K562 (cell line): ENCODE measurements at regions not wholly inside any gene's neighbourhood (a gene's known extent, or its start where the extent isn't known, plus 50 kb on each side); places are given as distances from the start of the nearest gene placed in this dataset.

Experiments used
- ATAC-seq: fragments of 200-7000 bp; cut with Tn5 transposase; 3 replicates; pipeline ENCODE4 v1.9.1; 2020; ENCODE audit warnings: moderate library complexity
- BruUV-seq: library from RNA; stranded (reverse); fragments of 400-500 nt; replicated peaks from 2 replicates; lab custom pipeline; 2021; lab: Mats Ljungman, UMichigan
- CTCF ChIA-PET: fragments of 300-600 bp; formaldehyde crosslinking; extraction: SDS; loops from one replicate; lab custom pipeline; 2021; ENCODE audit warnings: low intra/inter-chr PET ratio; lab: Yijun Ruan, JAX
- POLR2A ChIA-PET: fragments of 300-600, 350-650 bp; sonication (Branson Sonifier 250); formaldehyde crosslinking; extraction: SDS; loops from one replicate; lab custom pipeline; 2021; ENCODE audit warnings: antibody characterized with exemption, inconsistent platforms; lab: Yijun Ruan, JAX
- DNase-seq, 4 experiments: peaks; one replicate each; pipeline versions ENCODE4 v3.0.0 to v3.0.0-alpha.2; 2011 to 2018; ENCODE audit warnings: low spot score in 3 of 4, mixed read lengths in 3 of 4; ENCODE audit errors: extremely low read depth in 1 of 4
- FAIRE-seq: peaks from 2 replicates; lab custom pipeline; 2011; peaks lifted over from hg19 to GRCh38; lab: Jason Lieb, UNC
- H2AFZ ChIP-seq: 2 replicates; pipeline ENCODE4 v1.6.0; 2011; ENCODE audit warnings: low read depth, low read length, control low read depth, inconsistent platforms
- H3K27ac ChIP-seq: fragments of 200-600 bp; 3 replicates; pipeline ENCODE4 v1.8.0; 2011; ENCODE audit warnings: low read depth, mild to moderate bottlenecking, control low read depth, inconsistent platforms, low read length, moderate library complexity, mixed read lengths; ENCODE audit errors: extremely low read depth
- H3K27me3 ChIP-seq, 2 experiments: fragments of 300-600 bp in 1 of 2; 2 replicates in 1 of 2; 3 replicates in 1 of 2; pipeline versions ENCODE4 v1.6.0 to v1.8.0; 2011; ENCODE audit warnings: inconsistent platforms in 2 of 2, low read length in 2 of 2, mild to moderate bottlenecking in 1 of 2, mixed read lengths in 1 of 2, moderate library complexity in 1 of 2; ENCODE audit not compliant: control insufficient read depth in 2 of 2, insufficient read depth in 2 of 2
- H3K36me3 ChIP-seq: fragments of 300-600 bp; 3 replicates; pipeline ENCODE4 v1.8.0; 2011; ENCODE audit warnings: mild to moderate bottlenecking, low read length, inconsistent platforms; ENCODE audit not compliant: control insufficient read depth, insufficient read depth
- H3K4me1 ChIP-seq, 2 experiments: fragments of 200-600 bp in 1 of 2; replicated peaks in 1 of 2; 2 replicates in 1 of 2; 3 replicates in 1 of 2; pipeline versions ENCODE4 v1.5.1 to v1.8.0; 2011; ENCODE audit warnings: inconsistent platforms in 2 of 2, low read length in 2 of 2, mild to moderate bottlenecking in 1 of 2, mixed read lengths in 1 of 2, moderate library complexity in 1 of 2; ENCODE audit not compliant: control insufficient read depth in 2 of 2, insufficient read depth in 2 of 2
- H3K4me2 ChIP-seq: 2 replicates; pipeline ENCODE4 v1.6.1; 2011; ENCODE audit warnings: low read length, control low read depth, inconsistent platforms, mixed read lengths; ENCODE audit not compliant: insufficient read depth
- H3K4me3 ChIP-seq: fragments of 200-600 bp; sonication (generic), shearing (Covaris generic); 2 replicates; pipeline ENCODE4 v1.5.1; 2016; ENCODE audit warnings: control low read depth, inconsistent platforms
- H3K79me2 ChIP-seq: fragments of 200-600 bp; 3 replicates; pipeline ENCODE4 v1.8.0; 2011; ENCODE audit warnings: low read length, inconsistent platforms; ENCODE audit not compliant: control insufficient read depth, insufficient read depth
- H3K9ac ChIP-seq, 2 experiments: 2 replicates each; pipeline versions ENCODE4 v1.6.0 to v1.6.1; 2011; ENCODE audit warnings: low read depth in 2 of 2, low read length in 2 of 2, control low read depth in 1 of 2, inconsistent platforms in 1 of 2, mild to moderate bottlenecking in 1 of 2, mixed read lengths in 1 of 2; ENCODE audit not compliant: insufficient read depth in 1 of 2
- H3K9me1 ChIP-seq: one replicate; pipeline ENCODE4 v1.6.0; 2011; ENCODE audit warnings: inconsistent platforms, mild to moderate bottlenecking, low read length, moderate library complexity; ENCODE audit not compliant: control insufficient read depth, insufficient read depth
- H3K9me3 ChIP-seq: replicated peaks from 2 replicates; pipeline ENCODE4 v1.5.1; 2011; ENCODE audit warnings: low read depth, low read length, inconsistent platforms; ENCODE audit not compliant: control insufficient read depth, insufficient read depth
- H4K20me1 ChIP-seq: replicated peaks from 2 replicates; pipeline ENCODE4 v1.6.1; 2011; ENCODE audit warnings: low read length, inconsistent platforms, mixed read lengths; ENCODE audit not compliant: control insufficient read depth, insufficient read depth
- CEBPG ChIP-seq, 3 experiments: fragments of 200-800 bp in 1 of 3; sonication (Bioruptor generic) in 1 of 3; sonication (generic) in 1 of 3; formaldehyde crosslinking in 1 of 3; IDR thresholded peaks in 2 of 3; conservative IDR thresholded peaks in 1 of 3; 2 replicates each; pipeline versions ENCODE4 v1.6.1 to v1.8.0; 2016 to 2022; ENCODE audit warnings: missing compliant biosample characterization in 2 of 3, missing genetic modification characterization in 2 of 3, mild to moderate bottlenecking in 1 of 3, missing genetic modification reagents in 1 of 3
- FOSL1 ChIP-seq: fragments of 200-800 bp; sonication (Bioruptor generic); conservative IDR thresholded peaks from 2 replicates; pipeline ENCODE4 v1.6.1; 2016; ENCODE audit warnings: missing genetic modification characterization, missing compliant biosample characterization
- MYNN ChIP-seq, 2 experiments: sonication (generic); formaldehyde crosslinking in 1 of 2; IDR thresholded peaks; 2 replicates each; pipeline versions ENCODE4 v1.5.0 to v1.6.1; 2016 to 2020; ENCODE audit warnings: antibody characterized with exemption in 1 of 2, missing genetic modification reagents in 1 of 2
- in situ Hi-C: fragments of 300-500 bp; cut with MboI; formaldehyde crosslinking; loops from 4 replicates; pipeline ENCODE4 v1.15.0; 2018; ENCODE audit warnings: inconsistent platforms, mixed read lengths
- intact Hi-C: fragments of 100-400 bp; cut with micrococcal nuclease; formaldehyde crosslinking; loops from 2 replicates; pipeline ENCODE4 v1.14.2; 2022
- TF ChIP-seq, protein P1 (sequence below): fragments of 250-450 bp; sonication (Bioruptor Pico); IDR thresholded peaks from 2 replicates; pipeline ENCODE4 v1.8.0; 2021; ENCODE audit warnings: moderate library complexity, mild to moderate bottlenecking, inconsistent platforms
- TF ChIP-seq, protein P2 (sequence below): fragments of 450-650 bp; formaldehyde crosslinking; IDR thresholded peaks from 2 replicates; pipeline ENCODE4 v1.4.0; 2020; ENCODE audit warnings: mild to moderate bottlenecking, moderate library complexity

DNA sequence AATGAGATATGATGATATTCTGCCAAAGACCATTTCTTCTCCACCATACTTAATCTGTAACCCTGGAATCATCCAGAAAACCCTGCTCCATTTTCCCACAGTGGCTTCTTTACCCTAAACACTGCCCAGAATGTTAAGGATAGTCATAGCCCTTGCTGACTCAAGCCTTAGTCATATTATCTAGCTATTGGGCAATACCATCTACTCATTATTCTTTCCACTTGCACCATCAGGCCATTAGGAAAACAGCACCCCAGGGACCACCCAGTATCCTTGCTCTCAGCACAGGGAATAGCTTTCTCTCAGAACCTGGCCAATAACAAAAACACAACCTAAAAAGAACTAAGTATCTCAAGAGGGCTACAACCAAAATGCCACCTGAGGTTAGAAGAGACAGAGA lies 445.7 kb upstream of the SLC14A2 start:
- in situ Hi-C loops, result no loop called here
- DNase-seq, result no peak
- no peak for ATAC-seq
- no peak overlapping the region for H2AFZ ChIP-seq
- TF ChIP-seq, protein P1, sequence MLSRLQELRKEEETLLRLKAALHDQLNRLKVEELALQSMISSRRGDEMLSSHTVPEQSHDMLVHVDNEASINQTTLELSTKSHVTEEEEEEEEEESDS (CRISPR knock-in tag), result no peak
- no peak for TF ChIP-seq CEBPG (CRISPR knock-in tag; IDR thresholded peaks at IDR 0.05)
- TF ChIP-seq CEBPG (tag; conservative IDR thresholded peaks at IDR 0.05 in 1 of 2, IDR thresholded peaks at IDR 0.05 in 1 of 2), result peak; percentile 43 to 46; a peak in 3 of 4 replicates
- no peak for TF ChIP-seq MYNN (IDR thresholded peaks at IDR 0.05)
- TF ChIP-seq MYNN (CRISPR knock-in tag; IDR thresholded peaks at IDR 0.05), result no peak
- TF ChIP-seq FOSL1 (tag), result peak; percentile 90
- TF ChIP-seq, protein P2, sequence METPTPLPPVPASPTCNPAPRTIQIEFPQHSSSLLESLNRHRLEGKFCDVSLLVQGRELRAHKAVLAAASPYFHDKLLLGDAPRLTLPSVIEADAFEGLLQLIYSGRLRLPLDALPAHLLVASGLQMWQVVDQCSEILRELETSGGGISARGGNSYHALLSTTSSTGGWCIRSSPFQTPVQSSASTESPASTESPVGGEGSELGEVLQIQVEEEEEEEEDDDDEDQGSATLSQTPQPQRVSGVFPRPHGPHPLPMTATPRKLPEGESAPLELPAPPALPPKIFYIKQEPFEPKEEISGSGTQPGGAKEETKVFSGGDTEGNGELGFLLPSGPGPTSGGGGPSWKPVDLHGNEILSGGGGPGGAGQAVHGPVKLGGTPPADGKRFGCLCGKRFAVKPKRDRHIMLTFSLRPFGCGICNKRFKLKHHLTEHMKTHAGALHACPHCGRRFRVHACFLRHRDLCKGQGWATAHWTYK (CRISPR knock-in tag), result no peak
- FAIRE-seq, result no peak
- ChIA-PET CTCF (no interaction called here), POLR2A (no interaction called here)
- intact Hi-C loops, result no loop called here
- no peaks in the 10 kb centered on the region for H3K27me3 ChIP-seq
- no peak overlapping the region for H3K4me3 ChIP-seq
- H3K4me1 ChIP-seq, result no peaks in the 10 kb centered on the region
- H3K79me2 ChIP-seq, result no peaks in the 10 kb centered on the region
- H3K9me3 ChIP-seq, result no peaks in the 10 kb centered on the region
- no TSS peak for BruUV-seq
- no peak overlapping the region for H3K27ac ChIP-seq
- no peaks in the 10 kb centered on the region for H3K36me3 ChIP-seq
- H3K4me2 ChIP-seq, result no peak overlapping the region
- H3K9ac ChIP-seq, result no peak overlapping the region
- H3K9me1 ChIP-seq, result no peaks in the 10 kb centered on the region
- no peaks in the 10 kb centered on the region for H4K20me1 ChIP-seq
